PFSK-1 (cell line): ENCODE measurements at regions not wholly inside any gene's neighbourhood (a gene's known extent, or its start where the extent isn't known, plus 50 kb on each side); places are given as distances from the start of the nearest gene placed in this dataset.

Experiments
- FOXP2 ChIP-seq: optimal IDR thresholded peaks from 2 replicates; pipeline ENCODE3; 2011; ENCODE audit warnings: borderline replicate concordance, control low read depth, inconsistent platforms; ENCODE audit not compliant: insufficient read depth; ENCODE audit errors: extremely low read length, extremely low read depth
- POLR2AphosphoS5 ChIP-seq: IDR thresholded peaks from 2 replicates; pipeline ENCODE4 v1.6.1; 2012; ENCODE audit warnings: low read depth, mild to moderate bottlenecking, control low read depth, low read length, moderate library complexity
- SIN3A ChIP-seq: IDR thresholded peaks from 2 replicates; pipeline ENCODE4 v1.6.1; 2012; ENCODE audit warnings: mild to moderate bottlenecking, low read length, moderate library complexity, borderline replicate concordance; ENCODE audit not compliant: insufficient read depth
- TAF1 ChIP-seq: IDR thresholded peaks from 2 replicates; pipeline ENCODE4 v1.6.1; 2012; ENCODE audit warnings: low read length, control low read depth, borderline replicate concordance; ENCODE audit not compliant: insufficient read depth
- TF ChIP-seq, protein P1 (sequence below), 2 experiments: IDR thresholded peaks; 2 replicates each; pipeline versions ENCODE4 v1.6.1 to v1.8.0; 2011 to 2012; ENCODE audit warnings: low read depth in 2 of 2, low read length in 2 of 2, control low read depth in 1 of 2, inconsistent platforms in 1 of 2, mild to moderate bottlenecking in 1 of 2, moderate library complexity in 1 of 2; ENCODE audit not compliant: insufficient read depth in 1 of 2

DNA sequence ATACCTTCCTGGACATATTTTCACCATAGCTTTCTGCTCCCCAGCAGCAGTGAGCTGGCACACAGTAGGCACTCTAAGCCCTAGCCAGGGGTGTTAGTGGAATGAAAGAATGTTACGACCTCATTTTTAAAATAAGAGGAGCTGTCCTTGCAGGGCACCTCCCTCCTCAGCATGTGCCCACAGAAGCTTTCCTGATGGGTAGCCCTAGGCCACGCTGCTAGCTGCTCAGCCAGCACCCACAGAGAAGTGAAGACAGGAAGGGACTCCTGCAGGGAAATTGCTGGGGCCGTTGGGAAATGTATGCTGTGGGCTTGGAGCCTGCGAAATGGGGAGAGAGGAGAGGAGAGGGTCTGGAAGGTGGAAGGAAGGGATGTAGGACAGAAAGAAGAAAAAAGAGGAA lies 87.3 kb upstream of the ANKRD34C start:
- TF ChIP-seq TAF1 (no peak), FOXP2 (no peak), POLR2AphosphoS5 (no peak), SIN3A (no peak)
- TF ChIP-seq, protein P1, sequence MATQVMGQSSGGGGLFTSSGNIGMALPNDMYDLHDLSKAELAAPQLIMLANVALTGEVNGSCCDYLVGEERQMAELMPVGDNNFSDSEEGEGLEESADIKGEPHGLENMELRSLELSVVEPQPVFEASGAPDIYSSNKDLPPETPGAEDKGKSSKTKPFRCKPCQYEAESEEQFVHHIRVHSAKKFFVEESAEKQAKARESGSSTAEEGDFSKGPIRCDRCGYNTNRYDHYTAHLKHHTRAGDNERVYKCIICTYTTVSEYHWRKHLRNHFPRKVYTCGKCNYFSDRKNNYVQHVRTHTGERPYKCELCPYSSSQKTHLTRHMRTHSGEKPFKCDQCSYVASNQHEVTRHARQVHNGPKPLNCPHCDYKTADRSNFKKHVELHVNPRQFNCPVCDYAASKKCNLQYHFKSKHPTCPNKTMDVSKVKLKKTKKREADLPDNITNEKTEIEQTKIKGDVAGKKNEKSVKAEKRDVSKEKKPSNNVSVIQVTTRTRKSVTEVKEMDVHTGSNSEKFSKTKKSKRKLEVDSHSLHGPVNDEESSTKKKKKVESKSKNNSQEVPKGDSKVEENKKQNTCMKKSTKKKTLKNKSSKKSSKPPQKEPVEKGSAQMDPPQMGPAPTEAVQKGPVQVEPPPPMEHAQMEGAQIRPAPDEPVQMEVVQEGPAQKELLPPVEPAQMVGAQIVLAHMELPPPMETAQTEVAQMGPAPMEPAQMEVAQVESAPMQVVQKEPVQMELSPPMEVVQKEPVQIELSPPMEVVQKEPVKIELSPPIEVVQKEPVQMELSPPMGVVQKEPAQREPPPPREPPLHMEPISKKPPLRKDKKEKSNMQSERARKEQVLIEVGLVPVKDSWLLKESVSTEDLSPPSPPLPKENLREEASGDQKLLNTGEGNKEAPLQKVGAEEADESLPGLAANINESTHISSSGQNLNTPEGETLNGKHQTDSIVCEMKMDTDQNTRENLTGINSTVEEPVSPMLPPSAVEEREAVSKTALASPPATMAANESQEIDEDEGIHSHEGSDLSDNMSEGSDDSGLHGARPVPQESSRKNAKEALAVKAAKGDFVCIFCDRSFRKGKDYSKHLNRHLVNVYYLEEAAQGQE (IDR thresholded peaks at IDR 0.05; ENCODE audit: insufficient read depth in 1 of 2, low read depth in 2 of 2, low read length in 2 of 2), result no peak

DNA sequence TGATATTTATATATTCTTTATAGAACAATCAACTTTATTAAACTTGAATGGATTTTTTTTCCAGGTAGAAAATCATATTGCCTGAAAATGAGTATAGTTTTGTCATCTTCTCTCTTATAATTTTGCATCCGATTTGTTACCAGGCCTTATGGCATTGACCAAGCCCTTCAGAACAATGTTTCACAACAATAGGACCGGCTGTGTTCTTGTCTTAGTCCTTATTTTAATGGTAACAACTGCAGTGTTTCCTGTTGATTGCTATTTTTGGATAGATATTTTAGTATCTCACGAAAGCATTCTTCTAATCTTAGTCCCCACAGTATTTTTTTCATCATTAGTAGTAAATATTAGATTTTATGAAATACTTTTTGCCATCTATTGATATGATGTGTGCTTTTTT lies 88.1 kb upstream of the ANKRD34C start:
- no peak for TF ChIP-seq TAF1
- no peak for TF ChIP-seq POLR2AphosphoS5
- TF ChIP-seq, protein P1 (IDR thresholded peaks at IDR 0.05; ENCODE audit: insufficient read depth in 1 of 2, low read depth in 2 of 2, low read length in 2 of 2), result no peak
- no peak for TF ChIP-seq FOXP2
- no peak for TF ChIP-seq SIN3A

DNA sequence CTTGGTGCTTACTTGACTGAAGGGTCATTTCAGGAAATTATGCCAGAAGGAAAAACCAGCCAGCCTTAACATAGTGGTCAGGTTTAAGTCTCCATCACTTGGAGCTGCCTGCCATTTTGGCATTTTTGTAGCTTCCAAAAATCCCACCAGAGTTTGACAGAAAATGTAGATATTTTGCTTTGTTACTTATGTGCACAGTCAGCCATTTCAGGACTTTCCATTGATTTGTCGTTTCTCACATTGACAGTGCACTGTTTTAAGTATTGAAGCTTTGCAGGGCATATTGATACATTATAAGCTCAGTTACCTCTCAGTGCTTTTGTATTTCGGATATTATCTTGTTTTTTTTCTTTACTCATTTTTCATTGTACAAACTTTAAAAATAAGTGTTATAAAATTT lies 89.0 kb upstream of the ANKRD34C start:
- TF ChIP-seq SIN3A, result no peak
- no peak for TF ChIP-seq TAF1
- TF ChIP-seq FOXP2, result no peak
- TF ChIP-seq, protein P1 (IDR thresholded peaks at IDR 0.05; ENCODE audit: insufficient read depth in 1 of 2, low read depth in 2 of 2, low read length in 2 of 2), result no peak
- TF ChIP-seq POLR2AphosphoS5, result no peak

DNA sequence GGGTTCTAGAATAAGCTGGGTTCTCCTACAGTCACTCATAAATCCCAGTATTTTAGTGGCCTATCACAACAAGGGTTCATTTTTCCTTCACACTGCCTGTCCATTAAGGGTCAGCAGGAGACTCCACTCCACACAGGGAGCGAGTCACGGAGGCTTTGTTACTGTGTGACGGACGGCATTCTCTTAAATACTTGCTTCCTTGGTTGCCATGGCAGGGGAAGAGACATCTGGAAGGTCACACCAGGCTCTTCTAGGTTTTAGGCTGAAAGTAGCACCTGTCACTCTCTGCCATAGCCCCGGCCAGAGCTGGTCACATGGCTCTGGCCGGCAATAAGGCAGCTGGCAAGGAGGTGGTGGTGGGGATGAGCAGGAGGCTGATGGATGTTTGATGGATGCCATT lies 89.4 kb upstream of the ANKRD34C start:
- TF ChIP-seq TAF1, result no peak
- no peak for TF ChIP-seq POLR2AphosphoS5

DNA sequence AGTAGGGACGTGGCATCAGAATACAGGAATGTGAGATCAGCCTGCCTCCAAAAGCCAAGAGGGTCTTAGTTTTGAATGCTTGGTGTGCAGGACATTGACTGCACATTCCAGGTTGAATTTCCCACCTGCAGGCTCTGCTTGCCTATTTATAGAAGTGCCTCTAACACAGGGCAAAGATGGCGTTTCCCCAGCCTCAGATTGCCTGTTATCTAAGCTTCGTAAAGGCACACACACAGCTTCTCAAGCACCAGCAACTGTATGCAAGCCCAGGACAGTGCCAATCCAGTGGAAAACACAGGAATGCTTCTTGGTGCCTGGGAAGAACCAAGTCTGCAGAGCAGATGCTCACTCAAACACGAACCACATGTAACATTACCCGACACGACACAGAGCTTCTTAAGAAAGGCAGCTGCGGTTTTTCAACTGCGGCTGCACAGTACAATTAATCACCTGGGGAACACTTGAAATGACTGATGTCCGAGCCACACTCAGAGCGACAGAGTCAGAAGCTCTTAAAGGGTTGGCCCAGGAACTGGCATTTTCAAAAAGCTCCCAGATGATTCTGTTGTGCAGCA lies 90.0 kb upstream of the ANKRD34C start:
- no peak for TF ChIP-seq POLR2AphosphoS5
- TF ChIP-seq TAF1, result no peak
- TF ChIP-seq SIN3A, result no peak

DNA sequence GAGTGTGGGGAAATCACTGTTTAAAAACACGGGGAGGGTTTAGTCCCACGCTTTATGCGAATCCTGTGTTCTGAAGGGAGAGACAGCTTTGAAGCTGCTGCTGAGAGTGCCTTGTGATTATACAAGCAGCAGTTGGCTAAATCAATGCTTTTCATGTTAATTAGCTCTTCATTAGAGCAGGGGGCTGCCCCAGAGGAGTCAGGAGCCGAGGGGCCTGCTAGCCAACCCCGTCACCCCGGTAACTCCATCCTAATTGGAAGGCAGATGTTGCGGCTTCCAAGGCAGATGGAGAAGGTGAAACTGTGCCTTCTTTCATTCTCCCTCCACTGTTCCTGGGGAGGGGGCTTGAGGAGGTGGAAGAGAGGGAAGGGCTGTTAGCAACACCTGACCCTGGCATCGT lies 92.4 kb upstream of the ANKRD34C start:
- no peak for TF ChIP-seq TAF1
- no peak for TF ChIP-seq SIN3A
- no peak for TF ChIP-seq POLR2AphosphoS5
- no peak for TF ChIP-seq FOXP2

DNA sequence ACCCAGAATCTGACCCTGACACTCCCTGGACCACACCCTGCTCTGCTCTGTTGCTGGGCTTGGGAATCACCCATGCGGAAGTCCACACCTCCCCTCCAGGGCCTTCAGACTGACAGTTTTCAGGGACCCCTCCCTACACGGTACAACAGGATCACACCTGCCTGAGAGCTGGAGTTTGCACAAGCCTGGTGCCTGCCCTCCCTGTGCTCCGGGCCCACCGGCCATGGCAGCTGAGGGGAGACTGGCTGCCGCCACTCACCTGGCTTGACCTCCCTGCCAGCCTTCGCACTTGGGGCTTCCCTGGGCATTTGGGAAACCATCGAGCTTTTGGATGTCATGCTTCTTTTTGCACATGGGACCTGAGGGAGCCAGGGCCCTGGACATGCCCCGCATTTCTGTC lies 95.9 kb upstream of the ANKRD34C start:
- TF ChIP-seq FOXP2, result no peak
- TF ChIP-seq SIN3A, result no peak
- TF ChIP-seq POLR2AphosphoS5, result no peak
- TF ChIP-seq, protein P1 (IDR thresholded peaks at IDR 0.05; ENCODE audit: insufficient read depth in 1 of 2, low read depth in 2 of 2, low read length in 2 of 2), result no peak
- no peak for TF ChIP-seq TAF1
